Breast epithelium (tissue), 4 donors: ENCODE measurements at regions not wholly inside any gene's neighbourhood (a gene's known extent, or its start where the extent isn't known, plus 50 kb on each side); places are given as distances from the start of the nearest gene placed in this dataset.

Experiments
- DNase-seq, 2 donors: peaks; one replicate each; pipeline ENCODE4 v3.0.0-alpha.2; 2019; ENCODE audit warnings: low spot score in 2 of 2
- H3K27ac ChIP-seq, 2 donors: fragments of 200-600 bp; sonication (generic) in 1 of 2; one replicate each; pipeline ENCODE4 v1.5.1; 2016 to 2019; ENCODE audit warnings: mild to moderate bottlenecking in 1 of 2
- H3K27me3 ChIP-seq, 2 donors: fragments of 200-600 bp; sonication (generic) in 1 of 2; one replicate each; pipeline versions ENCODE4 v1.5.1 to v1.6.0; 2017 to 2019; ENCODE audit warnings: control low read depth in 1 of 2, mild to moderate bottlenecking in 1 of 2
- H3K36me3 ChIP-seq: fragments of 200-600 bp; one replicate; pipeline ENCODE4 v1.5.1; 2019
- H3K4me1 ChIP-seq, 2 donors: fragments of 200-600 bp; sonication (generic); one replicate each; pipeline ENCODE4 v1.5.1; 2016 to 2019; ENCODE audit warnings: control low read depth in 1 of 2
- H3K4me3 ChIP-seq, 3 donors: fragments of 200-600 bp; sonication (generic); 1 replicate in 2 of 3; 2 replicates in 1 of 3; pipeline ENCODE4 v1.5.1; 2016 to 2019; ENCODE audit warnings: mild to moderate bottlenecking in 3 of 3, moderate library complexity in 2 of 3
- H3K9me3 ChIP-seq, 2 donors: fragments of 200-600 bp; sonication (generic) in 1 of 2; one replicate each; pipeline ENCODE4 v1.5.1; 2016 to 2019; ENCODE audit warnings: control low read depth in 1 of 2
- POLR2A ChIP-seq: fragments of 450-650 bp; IDR thresholded peaks from one replicate; pipeline ENCODE4 v1.6.1; 2016; ENCODE audit warnings: antibody characterized with exemption, mild to moderate bottlenecking, moderate library complexity
- POLR2AphosphoS5 ChIP-seq, 3 donors: sonication (generic); formaldehyde crosslinking; IDR thresholded peaks; one replicate each; pipeline ENCODE4 v1.6.1; 2017; ENCODE audit warnings: antibody characterized with exemption in 3 of 3
- intact Hi-C: fragments of 100-400 bp; cut with DNase I; formaldehyde crosslinking; loops from one replicate; pipeline ENCODE4 v1.15.1; 2023; ENCODE audit warnings: low total_unique reads
- TF ChIP-seq, protein P1 (sequence below), 3 donors: fragments of 450-650 bp; IDR thresholded peaks; one replicate each; pipeline ENCODE4 v1.5.1; 2016 to 2017; ENCODE audit warnings: antibody characterized with exemption in 3 of 3, mild to moderate bottlenecking in 3 of 3, moderate library complexity in 3 of 3

DNA sequence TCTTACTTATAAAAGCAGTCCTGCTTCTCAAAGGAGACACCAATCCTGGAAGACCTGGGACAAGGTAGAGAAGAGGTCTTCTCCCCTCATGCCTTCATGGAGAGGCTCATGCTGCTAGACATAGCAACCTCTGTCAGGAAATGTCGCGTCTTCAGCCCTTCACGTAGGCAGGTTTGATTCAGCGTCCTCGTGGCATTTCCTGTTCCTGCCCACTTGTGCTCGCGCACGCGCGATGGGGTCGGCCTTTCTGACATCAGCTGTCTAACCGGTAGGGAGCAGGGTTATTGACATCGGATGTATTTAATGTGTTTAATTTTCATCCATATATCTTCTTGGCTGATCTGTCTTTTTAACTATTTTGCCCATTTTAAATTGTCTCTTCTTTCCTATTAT is 292.4 kb downstream of the THBS2 start:
- H3K4me1 ChIP-seq = no peaks in the 10 kb centered on the region
- intact Hi-C loops = no loop called here
- no peaks in the 10 kb centered on the region for H3K9me3 ChIP-seq
- DNase-seq = no peak
- TF ChIP-seq POLR2AphosphoS5 (IDR thresholded peaks at IDR 0.05) (no peak), POLR2A (no peak)
- TF ChIP-seq, protein P1, sequence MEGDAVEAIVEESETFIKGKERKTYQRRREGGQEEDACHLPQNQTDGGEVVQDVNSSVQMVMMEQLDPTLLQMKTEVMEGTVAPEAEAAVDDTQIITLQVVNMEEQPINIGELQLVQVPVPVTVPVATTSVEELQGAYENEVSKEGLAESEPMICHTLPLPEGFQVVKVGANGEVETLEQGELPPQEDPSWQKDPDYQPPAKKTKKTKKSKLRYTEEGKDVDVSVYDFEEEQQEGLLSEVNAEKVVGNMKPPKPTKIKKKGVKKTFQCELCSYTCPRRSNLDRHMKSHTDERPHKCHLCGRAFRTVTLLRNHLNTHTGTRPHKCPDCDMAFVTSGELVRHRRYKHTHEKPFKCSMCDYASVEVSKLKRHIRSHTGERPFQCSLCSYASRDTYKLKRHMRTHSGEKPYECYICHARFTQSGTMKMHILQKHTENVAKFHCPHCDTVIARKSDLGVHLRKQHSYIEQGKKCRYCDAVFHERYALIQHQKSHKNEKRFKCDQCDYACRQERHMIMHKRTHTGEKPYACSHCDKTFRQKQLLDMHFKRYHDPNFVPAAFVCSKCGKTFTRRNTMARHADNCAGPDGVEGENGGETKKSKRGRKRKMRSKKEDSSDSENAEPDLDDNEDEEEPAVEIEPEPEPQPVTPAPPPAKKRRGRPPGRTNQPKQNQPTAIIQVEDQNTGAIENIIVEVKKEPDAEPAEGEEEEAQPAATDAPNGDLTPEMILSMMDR (IDR thresholded peaks at IDR 0.05) = no peak
- H3K4me3 ChIP-seq = no peak overlapping the region
- H3K27ac ChIP-seq = no peak overlapping the region
- H3K27me3 ChIP-seq = no peaks in the 10 kb centered on the region
- H3K36me3 ChIP-seq = no peaks in the 10 kb centered on the region

DNA sequence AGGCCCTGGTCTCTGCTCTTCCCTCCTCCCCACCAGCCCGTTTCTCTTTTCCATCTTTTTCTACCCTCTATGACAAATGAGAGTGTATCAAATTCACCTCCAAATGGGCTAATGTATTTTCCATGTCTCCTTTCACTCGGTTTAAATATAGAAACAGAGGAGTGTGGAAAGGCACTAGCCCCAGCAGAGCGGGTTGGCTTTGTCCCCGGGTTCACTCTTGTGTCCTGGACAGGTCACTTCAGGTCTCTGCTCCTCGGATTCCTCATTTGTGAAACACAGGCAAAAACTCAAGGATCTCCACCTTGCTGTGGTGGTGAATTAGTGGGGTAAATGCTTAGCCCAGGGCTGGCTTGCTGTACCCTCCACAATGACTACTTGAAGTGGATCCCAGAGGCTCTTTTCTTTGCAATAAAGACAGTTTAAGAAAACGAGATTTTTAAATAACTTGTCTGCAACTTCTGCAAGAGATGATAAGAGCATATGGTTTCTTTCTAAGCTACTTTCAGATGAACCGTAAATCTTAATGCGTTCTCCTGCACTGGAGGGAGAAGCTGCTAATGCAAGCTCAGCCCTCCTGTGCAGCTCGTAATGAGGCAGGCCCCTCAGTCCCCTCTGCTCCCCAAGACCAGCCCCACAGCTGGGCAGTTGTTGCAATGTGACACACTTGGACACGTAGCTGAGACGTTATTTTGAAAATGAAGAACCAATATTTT is 292.9 kb downstream of the THBS2 start:
- no peak for DNase-seq
- Histone ChIP-seq H3K27me3 (no peaks in the 10 kb centered on the region), H3K27ac (no peak overlapping the region), H3K9me3 (no peaks in the 10 kb centered on the region), H3K36me3 (no peaks in the 10 kb centered on the region), H3K4me3 (no peak overlapping the region), H3K4me1 (no peaks in the 10 kb centered on the region)
- TF ChIP-seq, protein P1 (IDR thresholded peaks at IDR 0.05) = no peak
- TF ChIP-seq POLR2AphosphoS5 (IDR thresholded peaks at IDR 0.05) (no peak), POLR2A (no peak)
- intact Hi-C loops = no loop called here

DNA sequence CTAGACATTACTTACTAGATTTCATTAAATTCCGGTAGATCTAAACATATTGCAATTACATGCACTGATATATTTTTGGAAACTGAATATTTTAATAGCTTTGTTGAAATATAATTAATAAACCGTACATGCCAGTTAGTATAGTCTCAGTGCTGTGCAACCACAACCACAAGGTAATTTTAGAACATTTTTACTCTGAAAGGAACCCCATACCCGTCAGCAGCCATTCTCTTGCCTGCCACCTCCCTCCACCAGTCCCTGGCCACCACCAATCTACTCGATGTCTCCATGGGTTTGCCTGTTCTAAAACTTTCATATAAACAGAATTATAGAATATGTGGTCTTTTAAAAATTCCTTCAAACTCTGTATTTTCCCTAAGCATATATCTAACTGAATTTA is 293.9 kb downstream of the THBS2 start:
- no peak for DNase-seq
- Histone ChIP-seq H3K4me3 (no peak overlapping the region), H3K9me3 (no peaks in the 10 kb centered on the region), H3K27me3 (no peaks in the 10 kb centered on the region), H3K4me1 (no peaks in the 10 kb centered on the region), H3K27ac (no peak overlapping the region), H3K36me3 (no peaks in the 10 kb centered on the region)
- TF ChIP-seq, protein P1 (IDR thresholded peaks at IDR 0.05) = no peak
- TF ChIP-seq POLR2A (no peak), POLR2AphosphoS5 (IDR thresholded peaks at IDR 0.05) (no peak)
- intact Hi-C loops = no loop called here

DNA sequence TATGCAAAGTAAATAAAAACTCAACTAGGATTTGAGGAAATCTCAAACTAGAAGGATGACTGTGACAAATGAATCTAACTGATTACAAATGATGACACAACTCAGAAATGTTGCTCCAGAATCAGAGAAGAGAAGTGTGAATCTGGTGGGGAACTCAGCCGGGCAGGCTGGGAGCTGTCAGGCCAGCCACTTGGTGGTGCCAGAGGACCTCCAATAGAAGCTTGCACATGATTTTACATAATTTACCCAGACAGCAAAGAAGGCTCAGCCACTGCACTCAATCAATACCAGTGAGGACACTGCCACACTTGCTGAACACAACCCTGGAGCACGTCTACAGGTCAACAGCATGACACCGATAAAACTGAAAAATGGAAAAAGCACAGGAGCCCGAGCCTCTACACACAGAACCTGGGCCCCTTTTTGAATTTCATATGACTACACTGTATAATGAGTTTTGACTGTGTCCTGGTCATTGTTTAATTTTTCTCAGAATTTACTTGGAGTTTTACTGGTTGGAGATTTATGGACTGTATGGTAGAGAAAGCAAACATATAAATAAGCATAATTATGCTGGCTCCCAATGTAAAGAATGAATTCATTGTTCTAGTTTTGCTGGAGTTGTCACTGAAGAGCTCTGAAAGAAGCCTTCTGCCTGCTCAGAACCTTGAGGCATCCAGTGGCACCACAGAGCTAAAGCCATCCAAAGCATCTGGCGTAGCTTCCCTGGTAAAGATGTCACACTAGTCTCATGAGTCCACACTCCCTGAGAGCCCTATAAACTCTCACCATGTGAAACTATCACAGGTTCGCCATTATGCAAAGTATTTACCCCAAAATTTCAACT is 296.5 kb downstream of the THBS2 start:
- Histone ChIP-seq H3K9me3 (no peaks in the 10 kb centered on the region), H3K27me3 (no peaks in the 10 kb centered on the region), H3K4me1 (no peaks in the 10 kb centered on the region), H3K36me3 (no peaks in the 10 kb centered on the region), H3K4me3 (no peak overlapping the region), H3K27ac (no peak overlapping the region)
- peak in 1 of 2 donors; percentile 36 for DNase-seq
- TF ChIP-seq POLR2AphosphoS5 (IDR thresholded peaks at IDR 0.05) = peak in 1 of 3 donors; percentile 33
- no peak for TF ChIP-seq POLR2A
- TF ChIP-seq, protein P1 (IDR thresholded peaks at IDR 0.05) = peak in 2 of 3 donors; percentile 65 to 73
- intact Hi-C loops = no loop called here
